ENCODE measurements at regions not wholly inside any gene's neighbourhood (a gene's known extent, or its start where the extent isn't known, plus 50 kb on each side); places are given as distances from the start of the nearest gene placed in this dataset.

DNA sequence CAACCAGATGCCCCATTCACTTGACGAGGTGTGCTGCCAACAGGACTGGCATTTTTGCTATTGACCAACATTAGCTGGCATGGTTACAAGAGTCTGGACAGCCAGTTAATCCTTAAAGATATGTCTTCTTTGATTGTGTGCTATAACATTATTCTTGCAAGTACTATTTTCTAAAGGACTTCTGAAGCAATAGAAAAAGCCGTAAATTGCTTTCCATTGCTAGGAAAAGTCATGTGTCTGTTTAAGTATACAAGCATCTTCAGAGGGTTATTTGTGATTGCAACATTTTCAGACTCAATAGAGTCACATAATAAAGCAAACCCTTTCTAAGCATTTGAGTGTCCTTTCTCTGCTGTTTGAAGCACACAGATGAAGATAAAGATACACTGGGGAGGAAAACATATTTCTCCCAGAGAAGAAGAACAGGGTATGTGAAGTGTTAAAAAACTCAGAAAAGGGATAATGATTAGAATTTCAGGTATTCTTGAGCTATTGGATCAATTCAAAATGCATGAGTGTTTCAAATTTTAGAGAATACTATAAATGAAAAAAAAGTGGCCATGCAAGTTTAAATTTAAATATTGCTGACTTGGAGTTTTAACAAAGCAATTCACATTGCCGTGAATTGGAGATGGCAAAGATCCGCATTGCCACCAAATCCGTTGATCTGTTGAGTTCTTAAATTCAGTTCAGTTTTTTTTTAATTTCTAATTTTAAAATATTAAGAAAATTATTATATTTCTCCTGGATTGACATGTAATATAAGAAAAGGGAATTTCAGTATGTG lies 191.7 kb upstream of the MAP3K7 start:
- FAIRE-seq = no peak
- no peak overlapping the region for H3K9ac ChIP-seq (ENCODE audit: control insufficient read depth, insufficient read depth, low read length)
- SMC1A ChIA-PET (ENCODE audit: uncharacterized antibody, unreplicated experiment) = no interaction called here

More for the DNA sequence above, 191.7 kb upstream of the MAP3K7 start:
- H3K79me2 ChIP-seq (ENCODE audit: control insufficient read depth, insufficient read depth, low read length) = no peaks in the 10 kb centered on the region
- no peak for DNase-seq (ENCODE audit: low read depth, low spot score)
- WGBS (ENCODE audit: insufficient coverage, insufficient replicate concordance, low lambda C conversion rate, missing lambda C conversion rate) = 19% methylated on average over 5 of the region's 5 CpGs
- no peaks in the 10 kb centered on the region for H3K27me3 ChIP-seq (replicated peaks in 1 of 2; ENCODE audit: control insufficient read depth in 2 of 2, insufficient read depth in 2 of 2, low read length in 1 of 2)
- H3K36me3 ChIP-seq (ENCODE audit: control insufficient read depth in 2 of 2, insufficient read depth in 2 of 2, low read length in 1 of 2) = no peaks in the 10 kb centered on the region
- H3K4me2 ChIP-seq (ENCODE audit: control insufficient read depth, insufficient read depth) = no peak overlapping the region
- no peaks in the 10 kb centered on the region for H4K20me1 ChIP-seq (ENCODE audit: control insufficient read depth, insufficient read depth)
- BruUV-seq (replicated peaks) = no TSS peak
- no peak overlapping the region for H2AFZ ChIP-seq (ENCODE audit: control insufficient read depth, low read depth, low read length)
- ATAC-seq = no peak
- intact Hi-C loops (cut with micrococcal nuclease; ENCODE audit: unreplicated experiment) (no loop called here), in situ Hi-C loops (cut with MboI) (no loop called here)
- TF ChIP-seq BMI1 (IDR thresholded peaks at IDR 0.05; ENCODE audit: borderline replicate concordance) = no peak
- TF ChIP-seq, protein P1, sequence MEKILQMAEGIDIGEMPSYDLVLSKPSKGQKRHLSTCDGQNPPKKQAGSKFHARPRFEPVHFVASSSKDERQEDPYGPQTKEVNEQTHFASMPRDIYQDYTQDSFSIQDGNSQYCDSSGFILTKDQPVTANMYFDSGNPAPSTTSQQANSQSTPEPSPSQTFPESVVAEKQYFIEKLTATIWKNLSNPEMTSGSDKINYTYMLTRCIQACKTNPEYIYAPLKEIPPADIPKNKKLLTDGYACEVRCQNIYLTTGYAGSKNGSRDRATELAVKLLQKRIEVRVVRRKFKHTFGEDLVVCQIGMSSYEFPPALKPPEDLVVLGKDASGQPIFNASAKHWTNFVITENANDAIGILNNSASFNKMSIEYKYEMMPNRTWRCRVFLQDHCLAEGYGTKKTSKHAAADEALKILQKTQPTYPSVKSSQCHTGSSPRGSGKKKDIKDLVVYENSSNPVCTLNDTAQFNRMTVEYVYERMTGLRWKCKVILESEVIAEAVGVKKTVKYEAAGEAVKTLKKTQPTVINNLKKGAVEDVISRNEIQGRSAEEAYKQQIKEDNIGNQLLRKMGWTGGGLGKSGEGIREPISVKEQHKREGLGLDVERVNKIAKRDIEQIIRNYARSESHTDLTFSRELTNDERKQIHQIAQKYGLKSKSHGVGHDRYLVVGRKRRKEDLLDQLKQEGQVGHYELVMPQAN (conservative IDR thresholded peaks at IDR 0.05) = no peak
- TF ChIP-seq NR2C2 (IDR thresholded peaks at IDR 0.05; ENCODE audit: borderline replicate concordance, control insufficient read depth, insufficient read length, low read depth) = no peak
- no peak for TF ChIP-seq CBFB (IDR thresholded peaks at IDR 0.05; ENCODE audit: low read depth)
- TF ChIP-seq, protein P2, sequence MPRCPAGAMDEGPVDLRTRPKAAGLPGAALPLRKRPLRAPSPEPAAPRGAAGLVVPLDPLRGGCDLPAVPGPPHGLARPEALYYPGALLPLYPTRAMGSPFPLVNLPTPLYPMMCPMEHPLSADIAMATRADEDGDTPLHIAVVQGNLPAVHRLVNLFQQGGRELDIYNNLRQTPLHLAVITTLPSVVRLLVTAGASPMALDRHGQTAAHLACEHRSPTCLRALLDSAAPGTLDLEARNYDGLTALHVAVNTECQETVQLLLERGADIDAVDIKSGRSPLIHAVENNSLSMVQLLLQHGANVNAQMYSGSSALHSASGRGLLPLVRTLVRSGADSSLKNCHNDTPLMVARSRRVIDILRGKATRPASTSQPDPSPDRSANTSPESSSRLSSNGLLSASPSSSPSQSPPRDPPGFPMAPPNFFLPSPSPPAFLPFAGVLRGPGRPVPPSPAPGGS (IDR thresholded peaks at IDR 0.05; ENCODE audit: borderline replicate concordance, insufficient read depth, low read depth, low read length, poor library complexity, severe bottlenecking) = no peak
- no peaks in the 10 kb centered on the region for H3K9me3 ChIP-seq (replicated peaks; ENCODE audit: control insufficient read depth, insufficient read depth, low read length)
- H3K4me3 ChIP-seq = no peak overlapping the region
- no peak overlapping the region for H3K27ac ChIP-seq (ENCODE audit: control insufficient read depth, insufficient read depth)
- POLR2A ChIA-PET = no interaction called here
- CTCF ChIA-PET = no interaction called here
- RAD21 ChIA-PET (ENCODE audit: unreplicated experiment) = no interaction called here
- no peaks in the 10 kb centered on the region for H3K4me1 ChIP-seq (ENCODE audit: control insufficient read depth, insufficient read depth, low read length)

Data from GM12878 (cell line).